Mesothelial cell of epicardium (in vitro differentiated cells): ENCODE measurements at regions not wholly inside any gene's neighbourhood (a gene's known extent, or its start where the extent isn't known, plus 50 kb on each side); places are given as distances from the start of the nearest gene placed in this dataset.

Source experiments
- DNase-seq, 2 experiments: peaks; one replicate each; pipeline ENCODE4 v3.0.0; 2021; ENCODE audit warnings: low spot score in 2 of 2; ENCODE audit not compliant: unreplicated experiment in 2 of 2
- H3K27ac Mint-ChIP-seq: 2 replicates; pipeline ENCODE4 v1.8.0; 2021; ENCODE audit warnings: mixed read lengths
- H3K27me3 Mint-ChIP-seq: 2 replicates; pipeline ENCODE4 v1.8.0; 2021; ENCODE audit warnings: low read depth, mixed read lengths
- H3K36me3 Mint-ChIP-seq: 2 replicates; pipeline ENCODE4 v1.8.0; 2021; ENCODE audit warnings: mixed read lengths
- H3K4me1 Mint-ChIP-seq: 2 replicates; pipeline ENCODE4 v1.8.0; 2021; ENCODE audit warnings: mixed read lengths
- H3K4me3 Mint-ChIP-seq: 2 replicates; pipeline ENCODE4 v1.8.0; 2021; ENCODE audit warnings: mild to moderate bottlenecking, moderate library complexity, mixed read lengths
- H3K9me3 Mint-ChIP-seq: 2 replicates; pipeline ENCODE4 v1.8.0; 2021; ENCODE audit warnings: mixed read lengths
- TF ChIP-seq, protein P1 (sequence below): fragments of 200-600 bp; sonication (generic); IDR thresholded peaks from one replicate; pipeline ENCODE4 v1.5.0; 2021; ENCODE audit warnings: antibody characterized with exemption; ENCODE audit not compliant: unreplicated experiment

GRCh38 chr3:177482048-177482691 is 284.9 kb upstream of the TBL1XR1 start:
- DNase-seq, result no peak

DNA sequence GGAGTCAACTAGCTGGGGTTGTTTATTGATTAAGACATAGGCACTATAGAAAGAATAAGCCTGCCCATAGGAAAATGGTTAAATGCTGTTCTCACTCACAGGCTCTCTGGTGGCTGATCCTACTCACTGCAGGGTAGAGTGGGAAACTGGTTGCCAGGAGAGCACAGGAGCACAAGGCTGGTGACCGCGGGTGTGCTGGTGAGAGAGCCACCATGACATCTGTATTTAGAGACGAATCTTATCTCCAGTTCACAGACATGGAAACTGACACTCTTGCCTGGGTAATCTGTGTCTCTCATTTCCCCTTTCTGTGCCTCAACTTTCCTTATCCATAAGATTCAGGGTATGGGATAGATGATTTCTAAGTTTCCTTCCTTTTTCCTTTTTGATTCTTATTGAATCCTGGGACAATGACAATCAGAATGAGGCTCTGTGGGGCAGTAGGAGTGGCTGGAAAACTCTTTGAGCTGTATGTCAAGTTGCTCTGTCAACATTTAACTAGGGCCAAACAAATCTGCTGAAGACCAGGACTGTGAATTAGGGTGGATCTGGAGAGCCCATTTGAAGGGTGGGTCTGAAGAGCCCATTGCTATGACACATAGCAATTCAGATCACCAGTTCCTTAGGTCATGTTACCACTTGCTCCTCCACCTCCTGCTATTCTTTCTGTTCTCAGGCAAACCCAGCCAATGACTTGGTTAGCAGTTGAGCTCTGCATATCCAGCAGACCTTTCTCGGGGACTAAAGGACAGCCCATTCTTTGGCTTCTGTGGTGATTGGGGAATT is 286.1 kb upstream of the TBL1XR1 start:
- Mint-ChIP-seq H3K36me3 (peaks cover 6% of the 10 kb centered on the region), H3K4me1 (peaks cover 43% of the 10 kb centered on the region), H3K9me3 (peaks cover 16% of the 10 kb centered on the region), H3K4me3 (no peak overlapping the region), H3K27ac (no peak overlapping the region), H3K27me3 (no peaks in the 10 kb centered on the region)
- no peak for DNase-seq
- TF ChIP-seq, protein P1, sequence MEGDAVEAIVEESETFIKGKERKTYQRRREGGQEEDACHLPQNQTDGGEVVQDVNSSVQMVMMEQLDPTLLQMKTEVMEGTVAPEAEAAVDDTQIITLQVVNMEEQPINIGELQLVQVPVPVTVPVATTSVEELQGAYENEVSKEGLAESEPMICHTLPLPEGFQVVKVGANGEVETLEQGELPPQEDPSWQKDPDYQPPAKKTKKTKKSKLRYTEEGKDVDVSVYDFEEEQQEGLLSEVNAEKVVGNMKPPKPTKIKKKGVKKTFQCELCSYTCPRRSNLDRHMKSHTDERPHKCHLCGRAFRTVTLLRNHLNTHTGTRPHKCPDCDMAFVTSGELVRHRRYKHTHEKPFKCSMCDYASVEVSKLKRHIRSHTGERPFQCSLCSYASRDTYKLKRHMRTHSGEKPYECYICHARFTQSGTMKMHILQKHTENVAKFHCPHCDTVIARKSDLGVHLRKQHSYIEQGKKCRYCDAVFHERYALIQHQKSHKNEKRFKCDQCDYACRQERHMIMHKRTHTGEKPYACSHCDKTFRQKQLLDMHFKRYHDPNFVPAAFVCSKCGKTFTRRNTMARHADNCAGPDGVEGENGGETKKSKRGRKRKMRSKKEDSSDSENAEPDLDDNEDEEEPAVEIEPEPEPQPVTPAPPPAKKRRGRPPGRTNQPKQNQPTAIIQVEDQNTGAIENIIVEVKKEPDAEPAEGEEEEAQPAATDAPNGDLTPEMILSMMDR, result no peak

More at GRCh38 chr3:177482048-177482691, 284.9 kb upstream of the TBL1XR1 start:
- TF ChIP-seq, protein P1, result no peak
- Mint-ChIP-seq H3K36me3 (peaks cover 6% of the 10 kb centered on the region), H3K4me3 (no peak overlapping the region), H3K27me3 (no peaks in the 10 kb centered on the region), H3K4me1 (peaks cover 40% of the 10 kb centered on the region), H3K27ac (peak overlapping the region; percentile 4), H3K9me3 (peaks cover 16% of the 10 kb centered on the region)

- Mint-ChIP-seq H3K27me3 (no peaks in the 10 kb centered on the region), H3K27ac (no peak overlapping the region), H3K36me3 (peaks cover 6% of the 10 kb centered on the region), H3K4me1 (peaks cover 34% of the 10 kb centered on the region), H3K4me3 (no peak overlapping the region), H3K9me3 (peaks cover 21% of the 10 kb centered on the region)
- TF ChIP-seq, protein P1, result no peak
- no peak for DNase-seq
These were observed 286.9 kb upstream of the TBL1XR1 start for GRCh38 chr3:177484206-177484605.

DNA sequence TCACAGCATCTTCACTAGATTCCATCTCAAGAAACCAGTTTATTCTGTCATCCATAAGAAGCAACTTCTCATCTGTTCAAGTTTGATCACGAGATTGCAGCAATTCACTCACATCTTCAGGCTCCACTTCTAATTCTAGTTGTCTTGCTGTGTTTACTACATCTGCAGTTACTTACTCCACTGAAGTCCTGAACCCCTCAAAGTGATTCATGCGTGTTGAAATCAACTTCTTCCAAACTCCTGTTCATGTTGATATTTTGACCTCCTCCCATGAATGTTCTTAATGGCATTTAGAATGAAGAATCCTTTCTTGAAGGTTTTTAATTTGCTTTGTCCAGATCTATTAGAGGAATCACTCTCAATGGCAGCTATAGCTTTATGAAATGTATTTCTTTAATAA is 287.6 kb upstream of the TBL1XR1 start:
- no peak overlapping the region for H3K27ac Mint-ChIP-seq
- peaks cover 27% of the 10 kb centered on the region for H3K4me1 Mint-ChIP-seq
- H3K4me3 Mint-ChIP-seq, result no peak overlapping the region
- TF ChIP-seq, protein P1, result no peak
- H3K36me3 Mint-ChIP-seq, result peaks cover 6% of the 10 kb centered on the region
- no peaks in the 10 kb centered on the region for H3K27me3 Mint-ChIP-seq
- H3K9me3 Mint-ChIP-seq, result peaks cover 22% of the 10 kb centered on the region
- no peak for DNase-seq

DNA sequence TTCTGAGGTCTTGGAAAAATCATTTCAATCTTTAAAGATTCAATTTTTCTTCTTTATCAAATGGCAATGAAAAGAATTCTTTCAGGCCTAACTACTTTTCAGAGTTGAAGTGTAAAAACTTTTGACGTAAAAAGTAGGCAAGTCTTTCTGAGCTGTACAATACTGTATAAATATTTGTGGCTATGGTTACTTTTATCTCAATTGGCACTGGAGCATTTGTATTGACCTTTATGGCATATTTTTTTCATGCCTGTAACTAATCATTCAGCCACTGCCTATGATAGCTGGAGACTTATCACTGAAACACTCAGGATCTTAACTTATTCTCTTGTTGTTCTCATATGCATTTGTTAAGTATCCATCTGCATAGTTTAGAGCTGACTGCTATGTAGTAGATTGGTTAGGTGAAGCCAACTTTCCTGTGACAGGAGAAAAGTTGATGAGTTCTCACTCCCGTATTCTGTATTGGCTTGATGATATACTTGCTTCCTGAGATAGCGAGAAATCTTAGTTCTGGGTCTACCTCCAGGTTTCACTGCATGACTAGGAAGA is 290.4 kb upstream of the TBL1XR1 start:
- H3K4me1 Mint-ChIP-seq, result peaks cover 24% of the 10 kb centered on the region

More for the DNA sequence above, 290.4 kb upstream of the TBL1XR1 start:
- H3K4me3 Mint-ChIP-seq, result no peak overlapping the region
- no peak for DNase-seq
- peak overlapping the region; percentile 12 for H3K27ac Mint-ChIP-seq
- peaks cover 6% of the 10 kb centered on the region for H3K36me3 Mint-ChIP-seq
- peaks cover 22% of the 10 kb centered on the region for H3K9me3 Mint-ChIP-seq
- H3K27me3 Mint-ChIP-seq, result no peaks in the 10 kb centered on the region
- TF ChIP-seq, protein P1, result no peak
